Smooth muscle cell (in vitro differentiated cells): ENCODE measurements at regions not wholly inside any gene's neighbourhood (a gene's known extent, or its start where the extent isn't known, plus 50 kb on each side); places are given as distances from the start of the nearest gene placed in this dataset.

Source experiments
- DNase-seq: peaks from one replicate; lab custom pipeline; 2025; ENCODE audit not compliant: unreplicated experiment; lab: John Stamatoyannopoulos, UW
- H2AFZ ChIP-seq: fragments of 200-600 bp; sonication (generic); 2 replicates; pipeline ENCODE4 v1.6.0; 2016; ENCODE audit warnings: antibody characterized with exemption, low read depth, mild to moderate bottlenecking
- H3F3A ChIP-seq: fragments of 200-600 bp; sonication (generic); 2 replicates; pipeline ENCODE4 v1.6.0; 2017; ENCODE audit warnings: antibody characterized with exemption, low read depth
- H3K27ac ChIP-seq: fragments of 200-600 bp; sonication (generic); 2 replicates; pipeline ENCODE4 v1.5.1; 2016; ENCODE audit warnings: low read depth, mild to moderate bottlenecking
- H3K27me3 ChIP-seq: fragments of 200-600 bp; sonication (generic); 2 replicates; pipeline ENCODE4 v1.6.1; 2016; ENCODE audit warnings: low read depth, mild to moderate bottlenecking
- H3K36me3 ChIP-seq: fragments of 200-600 bp; sonication (generic); 2 replicates; pipeline ENCODE4 v1.5.1; 2016; ENCODE audit warnings: low read depth
- H3K4me1 ChIP-seq: fragments of 200-600 bp; sonication (generic); 2 replicates; pipeline ENCODE4 v1.5.1; 2016; ENCODE audit warnings: low read depth
- H3K4me2 ChIP-seq: fragments of 200-600 bp; sonication (generic); 2 replicates; pipeline ENCODE4 v1.6.0; 2016; ENCODE audit warnings: mild to moderate bottlenecking
- H3K4me3 ChIP-seq: fragments of 200-600 bp; sonication (generic); 2 replicates; pipeline ENCODE4 v1.5.1; 2016; ENCODE audit warnings: mild to moderate bottlenecking
- H3K79me2 ChIP-seq: fragments of 200-600 bp; sonication (generic); 2 replicates; pipeline ENCODE4 v1.6.0; 2016; ENCODE audit warnings: low read depth, mild to moderate bottlenecking
- H3K9ac ChIP-seq: fragments of 200-600 bp; sonication (generic); 2 replicates; pipeline ENCODE4 v1.6.0; 2016; ENCODE audit warnings: low read depth
- H3K9me3 ChIP-seq: fragments of 200-600 bp; sonication (generic); replicated peaks from 2 replicates; pipeline ENCODE4 v1.5.1; 2016; ENCODE audit warnings: low read depth
- H4K20me1 ChIP-seq: fragments of 200-600 bp; sonication (generic); 2 replicates; pipeline ENCODE4 v1.6.0; 2016; ENCODE audit warnings: low read depth
- CTCF ChIP-seq: fragments of 200-600 bp; sonication (generic); IDR thresholded peaks from 2 replicates; pipeline ENCODE4 v1.5.1; 2017; ENCODE audit warnings: borderline replicate concordance, mild to moderate bottlenecking, antibody characterized with exemption; ENCODE audit not compliant: insufficient read depth, poor library complexity, severe bottlenecking
- WGBS: methylation state at CpG from one replicate; pipeline ENCODE4 v1.1.7; 2016; ENCODE audit warnings: low lambda C conversion rate; 5-methylcytosine and 5-hydroxymethylcytosine counted together

- Histone ChIP-seq H3K4me2 (no peak overlapping the region), H3K36me3 (no peaks in the 10 kb centered on the region), H3F3A (no peaks in the 10 kb centered on the region), H3K9ac (no peak overlapping the region), H3K9me3 (no peaks in the 10 kb centered on the region), H3K4me3 (no peak overlapping the region), H3K4me1 (no peaks in the 10 kb centered on the region), H3K27ac (no peak overlapping the region), H4K20me1 (no peaks in the 10 kb centered on the region), H2AFZ (peak overlapping the region; percentile 62), H3K79me2 (no peaks in the 10 kb centered on the region), H3K27me3 (no peaks in the 10 kb centered on the region)
- TF ChIP-seq CTCF: no peak
- DNase-seq: no peak
- 57% methylated on average over 6 of the region's 6 CpGs for WGBS
These were observed 794.0 kb upstream of the COX7C start for GRCh38 chr5:85823462-85824426.

- WGBS: 96% methylated on average over 5 of the region's 5 CpGs
- Histone ChIP-seq H3K4me2 (no peak overlapping the region), H3K4me3 (no peak overlapping the region), H3K27me3 (no peaks in the 10 kb centered on the region), H4K20me1 (no peaks in the 10 kb centered on the region), H3K36me3 (no peaks in the 10 kb centered on the region), H3K4me1 (no peaks in the 10 kb centered on the region), H3K9ac (no peak overlapping the region), H2AFZ (no peak overlapping the region), H3K9me3 (no peaks in the 10 kb centered on the region), H3K27ac (no peak overlapping the region), H3F3A (no peaks in the 10 kb centered on the region), H3K79me2 (no peaks in the 10 kb centered on the region)
- no peak for TF ChIP-seq CTCF
- no peak for DNase-seq
These were observed 779.0 kb upstream of the COX7C start for GRCh38 chr5:85838781-85839180.

GRCh38 chr5:85841653-85842052 lies 776.1 kb upstream of the COX7C start:
- Histone ChIP-seq H2AFZ (no peak overlapping the region), H3K36me3 (no peaks in the 10 kb centered on the region), H3K4me1 (no peaks in the 10 kb centered on the region), H3K4me2 (no peak overlapping the region), H3F3A (no peaks in the 10 kb centered on the region), H3K27me3 (no peaks in the 10 kb centered on the region), H4K20me1 (no peaks in the 10 kb centered on the region), H3K9me3 (no peaks in the 10 kb centered on the region), H3K27ac (no peak overlapping the region), H3K79me2 (no peaks in the 10 kb centered on the region), H3K9ac (no peak overlapping the region), H3K4me3 (no peak overlapping the region)
- TF ChIP-seq CTCF: no peak
- 65% methylated on average over 2 of the region's 2 CpGs for WGBS
- DNase-seq: no peak
